ENCODE measurements at regions not wholly inside any gene's neighbourhood (a gene's known extent, or its start where the extent isn't known, plus 50 kb on each side); places are given as distances from the start of the nearest gene placed in this dataset.

GRCh38 chr13:83024232-83024631, 858.0 kb downstream of the SLITRK1 start:
- DNase-seq, result no peak
- TF ChIP-seq CTCF (IDR thresholded peaks at IDR 0.05) (no peak), POLR2A (IDR thresholded peaks at IDR 0.05) (no peak)
- intact Hi-C loops (cut with DNase I; ENCODE audit: low total_unique reads), result no loop called here
- Histone ChIP-seq H3K27me3 (no peaks in the 10 kb centered on the region), H3K27ac (no peak overlapping the region), H3K4me3 (no peak overlapping the region), H3K36me3 (no peaks in the 10 kb centered on the region), H3K4me1 (no peaks in the 10 kb centered on the region), H3K9me3 (no peaks in the 10 kb centered on the region)

- Histone ChIP-seq H3K27ac (no peak overlapping the region), H3K4me1 (no peaks in the 10 kb centered on the region), H3K27me3 (no peaks in the 10 kb centered on the region), H3K4me3 (no peak overlapping the region), H3K36me3 (no peaks in the 10 kb centered on the region), H3K9me3 (no peaks in the 10 kb centered on the region)
- intact Hi-C loops (cut with DNase I; ENCODE audit: low total_unique reads), result no loop called here
- no peak for TF ChIP-seq CTCF (IDR thresholded peaks at IDR 0.05)
- no peak for TF ChIP-seq POLR2A (IDR thresholded peaks at IDR 0.05)
- no peak for DNase-seq
Observed at GRCh38 chr13:83019986-83020385, 862.3 kb downstream of the SLITRK1 start.

- no peak overlapping the region for H3K4me3 ChIP-seq
- no peak for DNase-seq
- no peak overlapping the region for H3K27ac ChIP-seq
Observed at GRCh38 chr13:83009987-83010386, 872.3 kb downstream of the SLITRK1 start.

GRCh38 chr13:83008212-83008929, 873.9 kb downstream of the SLITRK1 start:
- intact Hi-C loops (cut with DNase I; ENCODE audit: low total_unique reads), result no loop called here

More at GRCh38 chr13:83009987-83010386, 872.3 kb downstream of the SLITRK1 start:
- TF ChIP-seq POLR2A (IDR thresholded peaks at IDR 0.05) (no peak), CTCF (IDR thresholded peaks at IDR 0.05) (no peak)
- H3K27me3 ChIP-seq, result no peaks in the 10 kb centered on the region
- H3K4me1 ChIP-seq, result no peaks in the 10 kb centered on the region
- H3K36me3 ChIP-seq, result no peaks in the 10 kb centered on the region
- no peaks in the 10 kb centered on the region for H3K9me3 ChIP-seq
- intact Hi-C loops (cut with DNase I; ENCODE audit: low total_unique reads), result no loop called here

More at GRCh38 chr13:83008212-83008929, 873.9 kb downstream of the SLITRK1 start:
- Histone ChIP-seq H3K9me3 (no peaks in the 10 kb centered on the region), H3K36me3 (no peaks in the 10 kb centered on the region), H3K27me3 (no peaks in the 10 kb centered on the region), H3K4me3 (no peak overlapping the region), H3K4me1 (no peaks in the 10 kb centered on the region), H3K27ac (no peak overlapping the region)
- TF ChIP-seq CTCF (IDR thresholded peaks at IDR 0.05) (no peak), POLR2A (IDR thresholded peaks at IDR 0.05) (no peak)
- no peak for DNase-seq
